B cell (primary cell): ENCODE measurements at regions not wholly inside any gene's neighbourhood (a gene's known extent, or its start where the extent isn't known, plus 50 kb on each side); places are given as distances from the start of the nearest gene placed in this dataset.

Experiments used
- CTCF ChIP-seq: fragments of 200-600 bp; IDR thresholded peaks from one replicate; pipeline ENCODE4 v1.8.0; 2022; ENCODE audit warnings: antibody characterized with exemption, mild to moderate bottlenecking
- EZH2 ChIP-seq: IDR thresholded peaks from 2 replicates; pipeline ENCODE4 v1.6.1; 2012; ENCODE audit warnings: borderline replicate concordance, low read depth, mild to moderate bottlenecking, moderate library complexity, low read length; ENCODE audit not compliant: insufficient read depth, poor library complexity, severe bottlenecking

- TF ChIP-seq CTCF = no peak
- TF ChIP-seq EZH2 = no peak
Observed at GRCh38 chr5:118176146-118176545, 812.2 kb downstream of the DTWD2 start.
